Left ventricle myocardium inferior (tissue), 1 donor: ENCODE measurements at regions not wholly inside any gene's neighbourhood (a gene's known extent, or its start where the extent isn't known, plus 50 kb on each side); places are given as distances from the start of the nearest gene placed in this dataset.

Experiments used
- DNase-seq: peaks from one replicate; pipeline ENCODE4 v3.0.0-alpha.2; 2020
- H3K27ac ChIP-seq: fragments of 200-600 bp; replicated peaks from 2 replicates; pipeline ENCODE4 v1.8.0; 2021
- H3K27me3 ChIP-seq: fragments of 200-600 bp; 2 replicates; pipeline ENCODE4 v1.8.0; 2021; ENCODE audit warnings: low read depth
- H3K36me3 ChIP-seq: fragments of 200-600 bp; 2 replicates; pipeline ENCODE4 v1.8.0; 2021
- H3K4me1 ChIP-seq: fragments of 200-600 bp; 2 replicates; pipeline ENCODE4 v1.8.0; 2021
- H3K4me3 ChIP-seq: fragments of 200-600 bp; 2 replicates; pipeline ENCODE4 v1.8.0; 2021; ENCODE audit warnings: mild to moderate bottlenecking, moderate library complexity
- H3K9me3 ChIP-seq: fragments of 200-600 bp; replicated peaks from 2 replicates; pipeline ENCODE4 v1.8.0; 2021
- CTCF ChIP-seq: fragments of 200-600 bp; IDR thresholded peaks from 2 replicates; pipeline ENCODE4 v1.8.0; 2021; ENCODE audit warnings: antibody characterized with exemption, mild to moderate bottlenecking, borderline replicate concordance
- intact Hi-C: fragments of 100-400 bp; cut with micrococcal nuclease; formaldehyde crosslinking; loops from one replicate; pipeline ENCODE4 v1.11.0; 2022
- donor health status: DM: no; HTN: yes; CAD: no; lungs with severe emphysema.

GRCh38 chr20:46816097-46816496, 78.5 kb upstream of the EYA2 start:
- H3K4me3 ChIP-seq: no peak overlapping the region
- no peak overlapping the region for H3K27ac ChIP-seq
- peaks cover 95% of the 10 kb centered on the region for H3K27me3 ChIP-seq
- no peaks in the 10 kb centered on the region for H3K9me3 ChIP-seq
- peaks cover 5% of the 10 kb centered on the region for H3K4me1 ChIP-seq
- H3K36me3 ChIP-seq: no peaks in the 10 kb centered on the region
- DNase-seq: no peak
- intact Hi-C loops: no loop called here
- no peak for TF ChIP-seq CTCF

GRCh38 chr20:46816886-46817638, 77.6 kb upstream of the EYA2 start:
- Histone ChIP-seq H3K4me3 (no peak overlapping the region), H3K27me3 (peaks cover 88% of the 10 kb centered on the region), H3K27ac (no peak overlapping the region), H3K36me3 (no peaks in the 10 kb centered on the region), H3K4me1 (no peaks in the 10 kb centered on the region), H3K9me3 (no peaks in the 10 kb centered on the region)
- TF ChIP-seq CTCF: no peak
- intact Hi-C loops: no loop called here
- no peak for DNase-seq

- Histone ChIP-seq H3K4me3 (no peak overlapping the region), H3K4me1 (no peaks in the 10 kb centered on the region), H3K36me3 (no peaks in the 10 kb centered on the region), H3K27ac (no peak overlapping the region), H3K9me3 (peaks cover 9% of the 10 kb centered on the region), H3K27me3 (peaks cover 57% of the 10 kb centered on the region)
- intact Hi-C loops: no loop called here
- TF ChIP-seq CTCF: no peak
- no peak for DNase-seq
Observed at GRCh38 chr20:46820682-46821081, 74.0 kb upstream of the EYA2 start.

GRCh38 chr20:46823271-46823751, 71.3 kb upstream of the EYA2 start:
- no peaks in the 10 kb centered on the region for H3K36me3 ChIP-seq
- H3K4me3 ChIP-seq: no peak overlapping the region
- peaks cover 9% of the 10 kb centered on the region for H3K9me3 ChIP-seq
- no peak for DNase-seq
- no peaks in the 10 kb centered on the region for H3K4me1 ChIP-seq
- intact Hi-C loops: no loop called here
- no peak overlapping the region for H3K27ac ChIP-seq
- no peak for TF ChIP-seq CTCF
- peaks cover 47% of the 10 kb centered on the region for H3K27me3 ChIP-seq

- Histone ChIP-seq H3K9me3 (peaks cover 9% of the 10 kb centered on the region), H3K4me3 (no peak overlapping the region), H3K36me3 (no peaks in the 10 kb centered on the region), H3K27ac (no peak overlapping the region), H3K27me3 (peaks cover 48% of the 10 kb centered on the region), H3K4me1 (no peaks in the 10 kb centered on the region)
- no peak for TF ChIP-seq CTCF
- intact Hi-C loops: no loop called here
- DNase-seq: no peak
Observed at GRCh38 chr20:46823753-46824152, 70.9 kb upstream of the EYA2 start.
